Endodermal cell (in vitro differentiated cells): ENCODE measurements at regions not wholly inside any gene's neighbourhood (a gene's known extent, or its start where the extent isn't known, plus 50 kb on each side); places are given as distances from the start of the nearest gene placed in this dataset.
A peak's percentile ranks its signal among the peaks of the same experiment; 100 is the strongest.

Experiments
- DNase-seq: peaks from one replicate; pipeline ENCODE4 v3.0.0-alpha.2; 2017
- H3K27ac ChIP-seq: 2 replicates; pipeline ENCODE4 v1.5.1; 2013; ENCODE audit warnings: mild to moderate bottlenecking, low read depth, low read length, moderate library complexity
- H3K27me3 ChIP-seq: 2 replicates; pipeline ENCODE4 v1.6.1; 2013; ENCODE audit warnings: mild to moderate bottlenecking, low read length, moderate library complexity; ENCODE audit not compliant: insufficient read depth, control insufficient read depth, poor library complexity, severe bottlenecking
- H3K36me3 ChIP-seq: 2 replicates; pipeline ENCODE4 v1.7.0; 2013; ENCODE audit warnings: mild to moderate bottlenecking, low read length, moderate library complexity; ENCODE audit not compliant: control insufficient read depth, insufficient read depth
- H3K4me1 ChIP-seq: one replicate; pipeline ENCODE4 v1.7.0; 2013; ENCODE audit warnings: low read length; ENCODE audit not compliant: control insufficient read depth, insufficient read depth
- H3K4me3 ChIP-seq: 2 replicates; pipeline ENCODE4 v1.5.1; 2013; ENCODE audit warnings: mild to moderate bottlenecking, low read length, moderate library complexity
- H3K9ac ChIP-seq: 2 replicates; pipeline ENCODE4 v1.6.1; 2013; ENCODE audit warnings: mild to moderate bottlenecking, low read length, moderate library complexity; ENCODE audit not compliant: poor library complexity, severe bottlenecking; ENCODE audit errors: extremely low read depth
- H3K9me3 ChIP-seq: 2 replicates; pipeline ENCODE4 v1.6.1; 2013; ENCODE audit warnings: mild to moderate bottlenecking, low read length, moderate library complexity; ENCODE audit not compliant: control insufficient read depth
- H3K27ac Mint-ChIP-seq: 2 replicates; pipeline ENCODE4 v1.8.0; 2020; ENCODE audit warnings: mixed read lengths
- H3K27me3 Mint-ChIP-seq: 2 replicates; pipeline ENCODE4 v1.8.0; 2021; ENCODE audit warnings: mild to moderate bottlenecking, mixed read lengths; ENCODE audit not compliant: insufficient read depth
- H3K36me3 Mint-ChIP-seq: 2 replicates; pipeline ENCODE4 v1.8.0; 2020; ENCODE audit warnings: low read depth, mixed read lengths
- H3K4me1 Mint-ChIP-seq: 2 replicates; pipeline ENCODE4 v1.8.0; 2020; ENCODE audit warnings: mixed read lengths
- H3K4me3 Mint-ChIP-seq: 2 replicates; pipeline ENCODE4 v1.8.0; 2020; ENCODE audit warnings: mild to moderate bottlenecking, moderate library complexity, mixed read lengths
- H3K9me3 Mint-ChIP-seq: 2 replicates; pipeline ENCODE4 v1.8.0; 2020; ENCODE audit warnings: mild to moderate bottlenecking, mixed read lengths
- CTCF ChIP-seq: fragments of 200-600 bp; sonication (generic); conservative IDR thresholded peaks from 2 replicates; pipeline ENCODE4 v1.5.0; 2021; ENCODE audit warnings: antibody characterized with exemption, mild to moderate bottlenecking
- WGBS, 2 experiments: methylation state at CpG; one replicate each; pipeline versions ENCODE4 v1.1.5 to v1.1.7; 2013; ENCODE audit warnings: missing lambda C conversion rate in 2 of 2, mixed read lengths in 1 of 2; ENCODE audit not compliant: insufficient coverage in 1 of 2, insufficient read length in 1 of 2; 5-methylcytosine and 5-hydroxymethylcytosine counted together

GRCh38 chr2:145861940-145862339, 1342.0 kb upstream of the ZEB2 start:
- H3K4me3 Mint-ChIP-seq = no peak overlapping the region
- peaks cover 16% of the 10 kb centered on the region for H3K4me1 Mint-ChIP-seq
- H3K9me3 Mint-ChIP-seq = no peaks in the 10 kb centered on the region
- WGBS, 2 experiments = 33% methylated on average over 3 of the region's 3 CpGs; no CpG with 5 or more reads in 1 of the 2 experiments
- H3K27me3 Mint-ChIP-seq = no peaks in the 10 kb centered on the region
- TF ChIP-seq CTCF = no peak
- no peak overlapping the region for H3K27ac ChIP-seq
- no peak overlapping the region for H3K27ac Mint-ChIP-seq
- no peaks in the 10 kb centered on the region for H3K36me3 ChIP-seq
- DNase-seq = no peak
- no peak overlapping the region for H3K9ac ChIP-seq
- H3K4me1 ChIP-seq = peaks cover 13% of the 10 kb centered on the region
- no peaks in the 10 kb centered on the region for H3K9me3 ChIP-seq
- H3K27me3 ChIP-seq = no peaks in the 10 kb centered on the region
- peak overlapping the region; percentile 7 for H3K4me3 ChIP-seq
- no peaks in the 10 kb centered on the region for H3K36me3 Mint-ChIP-seq

- no peak overlapping the region for H3K4me3 ChIP-seq
- Mint-ChIP-seq H3K4me3 (no peak overlapping the region), H3K36me3 (no peaks in the 10 kb centered on the region), H3K4me1 (peaks cover 33% of the 10 kb centered on the region), H3K9me3 (no peaks in the 10 kb centered on the region), H3K27me3 (no peaks in the 10 kb centered on the region), H3K27ac (no peak overlapping the region)
- no peaks in the 10 kb centered on the region for H3K36me3 ChIP-seq
- no peaks in the 10 kb centered on the region for H3K27me3 ChIP-seq
- no peak for TF ChIP-seq CTCF
- peaks cover 22% of the 10 kb centered on the region for H3K4me1 ChIP-seq
- no peak for DNase-seq
- no peaks in the 10 kb centered on the region for H3K9me3 ChIP-seq
- WGBS, 2 experiments = 90% methylated on average over 1 of the region's 1 CpG; no CpG with 5 or more reads in 1 of the 2 experiments
- no peak overlapping the region for H3K9ac ChIP-seq
- no peak overlapping the region for H3K27ac ChIP-seq
Measured at GRCh38 chr2:145860083-145860482, 1340.2 kb upstream of the ZEB2 start.

- H3K9ac ChIP-seq = no peak overlapping the region
- H3K4me3 ChIP-seq = no peak overlapping the region
- DNase-seq = no peak
- peaks cover 9% of the 10 kb centered on the region for H3K4me1 ChIP-seq
- 98 to 100% methylated on average over 1 of the region's 1 CpG for WGBS, 2 experiments
- no peaks in the 10 kb centered on the region for H3K36me3 Mint-ChIP-seq
- H3K27ac Mint-ChIP-seq = no peak overlapping the region
- no peaks in the 10 kb centered on the region for H3K9me3 ChIP-seq
- TF ChIP-seq CTCF = no peak
- no peak overlapping the region for H3K27ac ChIP-seq
- no peaks in the 10 kb centered on the region for H3K27me3 ChIP-seq
- H3K4me1 Mint-ChIP-seq = peaks cover 29% of the 10 kb centered on the region
- H3K4me3 Mint-ChIP-seq = no peak overlapping the region
- H3K9me3 Mint-ChIP-seq = no peaks in the 10 kb centered on the region
- no peaks in the 10 kb centered on the region for H3K36me3 ChIP-seq
- H3K27me3 Mint-ChIP-seq = no peaks in the 10 kb centered on the region
Measured at GRCh38 chr2:145855142-145855541, 1335.2 kb upstream of the ZEB2 start.
